ENCODE measurements at regions not wholly inside any gene's neighbourhood (a gene's known extent, or its start where the extent isn't known, plus 50 kb on each side); places are given as distances from the start of the nearest gene placed in this dataset.
"Not testable (repeated sequence)": the region's sequence is repeated elsewhere in the genome, so short reads cannot be mapped to it uniquely, and the experiment has no call there.

DNA sequence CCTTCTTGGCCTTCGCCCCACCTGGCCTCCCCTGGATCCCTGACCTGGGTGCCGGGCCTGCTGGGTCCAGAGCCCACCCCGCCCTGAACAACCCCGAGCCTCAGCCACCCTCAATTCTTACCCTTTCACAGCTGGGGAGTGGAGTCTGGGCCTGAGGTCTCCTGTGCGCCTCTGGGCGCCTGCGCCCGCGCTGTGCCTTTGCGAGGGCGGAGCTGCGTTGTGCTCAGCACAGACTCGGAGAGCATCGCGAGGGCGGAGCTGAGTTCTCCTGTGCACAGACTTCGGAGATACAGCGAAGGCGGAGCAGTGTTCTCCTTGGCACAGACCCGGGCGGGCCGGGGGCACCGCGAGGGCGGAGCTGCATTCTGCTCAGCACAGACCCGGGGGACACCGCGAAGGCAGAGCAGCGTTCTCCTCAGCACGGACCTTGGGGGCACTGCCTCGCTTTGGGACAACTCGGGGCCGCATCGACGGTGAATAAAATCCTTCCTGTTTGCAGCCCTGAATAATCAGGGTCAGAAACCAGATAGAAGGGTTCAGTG is 547.2 kb downstream of the FAM72C start:
- H3K9me3 ChIP-seq (replicated peaks; ENCODE audit: control insufficient read depth, insufficient read depth, low read length); intact Hi-C loops (cut with micrococcal nuclease); H3K4me2 ChIP-seq (ENCODE audit: insufficient read depth, low read length); H3K79me2 ChIP-seq (ENCODE audit: control insufficient read depth, insufficient read depth, low read length); H3K4me1 ChIP-seq (ENCODE audit: control insufficient read depth, extremely low read depth, insufficient read depth, low read length); H3K9ac ChIP-seq (replicated peaks; ENCODE audit: extremely low read depth, insufficient read depth, low read length); POLR2A ChIA-PET; DNase-seq (ENCODE audit: low read depth, low spot score); dilution Hi-C loops (cut with MboI; ENCODE audit: extremely low pct_ligation_motif_present, low sequenced_read_pairs); FAIRE-seq; H3K27me3 ChIP-seq (ENCODE audit: control insufficient read depth in 2 of 2, insufficient read depth in 2 of 2, low read length in 2 of 2); CTCF ChIA-PET; H2AFZ ChIP-seq (ENCODE audit: low read depth, low read length); H3K36me3 ChIP-seq (ENCODE audit: control insufficient read depth in 2 of 2, extremely low read depth in 1 of 2, insufficient read depth in 2 of 2, low read length in 2 of 2); BruUV-seq (replicated peaks); H4K20me1 ChIP-seq (replicated peaks; ENCODE audit: control insufficient read depth, extremely low read depth, insufficient read depth, low read length); H3K9me1 ChIP-seq (replicated peaks; ENCODE audit: control insufficient read depth, extremely low read depth, insufficient read depth, low read length); H3K27ac ChIP-seq (ENCODE audit: insufficient read depth, low read depth, low read length): not testable (repeated sequence)
- H3K4me3 ChIP-seq (replicated peaks in 1 of 3; ENCODE audit: insufficient read depth in 1 of 3, low read depth in 1 of 3, low read length in 3 of 3), result peak overlapping the region in 1 of 3 experiments; percentile 21

DNA sequence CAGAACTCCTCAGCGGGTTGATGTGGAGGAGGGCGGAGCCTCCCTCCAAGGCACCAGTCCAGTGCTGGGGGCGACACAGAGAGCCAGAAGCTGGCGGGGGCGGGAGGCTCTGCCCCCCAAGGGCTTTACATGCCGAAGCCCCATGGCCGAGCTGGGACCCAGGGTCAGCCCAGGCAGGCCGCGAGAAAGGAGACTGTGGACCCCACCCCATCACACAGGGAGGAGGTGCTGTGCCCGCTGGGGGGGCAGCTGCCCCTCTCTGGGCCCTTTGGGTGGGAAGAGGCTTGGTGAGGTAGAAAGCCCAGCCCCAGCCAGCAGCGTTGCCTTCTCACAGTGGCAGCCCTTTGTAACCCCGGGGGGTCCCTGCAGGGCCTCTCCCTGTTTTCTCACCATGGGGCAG is 548.0 kb downstream of the FAM72C start:
- BruUV-seq (replicated peaks); H3K36me3 ChIP-seq (ENCODE audit: control insufficient read depth in 2 of 2, extremely low read depth in 1 of 2, insufficient read depth in 2 of 2, low read length in 2 of 2); H2AFZ ChIP-seq (ENCODE audit: low read depth, low read length); H4K20me1 ChIP-seq (replicated peaks; ENCODE audit: control insufficient read depth, extremely low read depth, insufficient read depth, low read length); intact Hi-C loops (cut with micrococcal nuclease); POLR2A ChIA-PET; CTCF ChIA-PET; DNase-seq (ENCODE audit: low read depth, low spot score); H3K9me3 ChIP-seq (replicated peaks; ENCODE audit: control insufficient read depth, insufficient read depth, low read length); H3K4me1 ChIP-seq (ENCODE audit: control insufficient read depth, extremely low read depth, insufficient read depth, low read length); H3K27ac ChIP-seq (ENCODE audit: insufficient read depth, low read depth, low read length); H3K79me2 ChIP-seq (ENCODE audit: control insufficient read depth, insufficient read depth, low read length); H3K4me2 ChIP-seq (ENCODE audit: insufficient read depth, low read length); H3K9me1 ChIP-seq (replicated peaks; ENCODE audit: control insufficient read depth, extremely low read depth, insufficient read depth, low read length); FAIRE-seq; H3K27me3 ChIP-seq (ENCODE audit: control insufficient read depth in 2 of 2, insufficient read depth in 2 of 2, low read length in 2 of 2); dilution Hi-C loops (cut with MboI; ENCODE audit: extremely low pct_ligation_motif_present, low sequenced_read_pairs); H3K9ac ChIP-seq (replicated peaks; ENCODE audit: extremely low read depth, insufficient read depth, low read length); H3K4me3 ChIP-seq (replicated peaks in 1 of 3; ENCODE audit: insufficient read depth in 1 of 3, low read depth in 1 of 3, low read length in 3 of 3): not testable (repeated sequence)

DNA sequence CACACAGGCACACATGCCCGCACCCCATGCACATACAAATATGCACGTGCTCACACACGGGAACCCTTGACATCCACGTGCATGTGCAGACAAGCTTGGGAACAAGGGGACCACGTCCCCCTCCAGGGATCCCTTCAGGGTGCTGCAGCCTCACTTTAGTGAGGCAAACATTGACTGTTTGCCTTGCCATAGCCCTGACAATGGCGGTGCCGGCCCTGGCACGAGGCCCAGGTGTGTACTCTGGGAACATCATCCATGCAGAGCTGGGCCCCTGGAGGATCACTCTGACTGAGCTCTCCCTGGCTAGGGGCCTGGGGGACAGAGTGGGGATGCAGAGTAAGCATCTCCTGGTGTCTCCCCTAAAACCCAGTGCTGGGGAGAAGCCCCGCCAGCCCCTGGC is 550.5 kb downstream of the FAM72C start:
- dilution Hi-C loops (cut with MboI; ENCODE audit: extremely low pct_ligation_motif_present, low sequenced_read_pairs); DNase-seq (ENCODE audit: low read depth, low spot score): not testable (repeated sequence)

More for the DNA sequence above, 550.5 kb downstream of the FAM72C start:
- CTCF ChIA-PET; H3K27ac ChIP-seq (ENCODE audit: insufficient read depth, low read depth, low read length); H3K27me3 ChIP-seq (ENCODE audit: control insufficient read depth in 2 of 2, insufficient read depth in 2 of 2, low read length in 2 of 2); POLR2A ChIA-PET; H3K4me3 ChIP-seq (replicated peaks in 1 of 3; ENCODE audit: insufficient read depth in 1 of 3, low read depth in 1 of 3, low read length in 3 of 3); H3K4me2 ChIP-seq (ENCODE audit: insufficient read depth, low read length); BruUV-seq (replicated peaks); H2AFZ ChIP-seq (ENCODE audit: low read depth, low read length); FAIRE-seq; H3K4me1 ChIP-seq (ENCODE audit: control insufficient read depth, extremely low read depth, insufficient read depth, low read length); H3K9ac ChIP-seq (replicated peaks; ENCODE audit: extremely low read depth, insufficient read depth, low read length); H3K36me3 ChIP-seq (ENCODE audit: control insufficient read depth in 2 of 2, extremely low read depth in 1 of 2, insufficient read depth in 2 of 2, low read length in 2 of 2); H4K20me1 ChIP-seq (replicated peaks; ENCODE audit: control insufficient read depth, extremely low read depth, insufficient read depth, low read length); H3K9me3 ChIP-seq (replicated peaks; ENCODE audit: control insufficient read depth, insufficient read depth, low read length); H3K79me2 ChIP-seq (ENCODE audit: control insufficient read depth, insufficient read depth, low read length); H3K9me1 ChIP-seq (replicated peaks; ENCODE audit: control insufficient read depth, extremely low read depth, insufficient read depth, low read length); intact Hi-C loops (cut with micrococcal nuclease): not testable (repeated sequence)
